ENCODE measurements at regions not wholly inside any gene's neighbourhood (a gene's known extent, or its start where the extent isn't known, plus 50 kb on each side); places are given as distances from the start of the nearest gene placed in this dataset.
"Not testable (repeated sequence)": the region's sequence is repeated elsewhere in the genome, so short reads cannot be mapped to it uniquely, and the experiment has no call there.

GRCh38 chr10:25831080-25831479 is 102.9 kb upstream of the MYO3A start:
- DNase-seq, result no peak
- intact Hi-C loops (cut with DNase I), result no loop called here
- Histone ChIP-seq H3K4me1 (no peaks in the 10 kb centered on the region), H3K36me3 (no peaks in the 10 kb centered on the region), H3K27me3 (no peaks in the 10 kb centered on the region), H3K9me3 (no peaks in the 10 kb centered on the region), H3K4me3 (no peak overlapping the region), H3K27ac (no peak overlapping the region)
- WGBS, 2 donors, result 53 to 79% methylated on average over 1 of the region's 1 CpG
- TF ChIP-seq, protein P1, sequence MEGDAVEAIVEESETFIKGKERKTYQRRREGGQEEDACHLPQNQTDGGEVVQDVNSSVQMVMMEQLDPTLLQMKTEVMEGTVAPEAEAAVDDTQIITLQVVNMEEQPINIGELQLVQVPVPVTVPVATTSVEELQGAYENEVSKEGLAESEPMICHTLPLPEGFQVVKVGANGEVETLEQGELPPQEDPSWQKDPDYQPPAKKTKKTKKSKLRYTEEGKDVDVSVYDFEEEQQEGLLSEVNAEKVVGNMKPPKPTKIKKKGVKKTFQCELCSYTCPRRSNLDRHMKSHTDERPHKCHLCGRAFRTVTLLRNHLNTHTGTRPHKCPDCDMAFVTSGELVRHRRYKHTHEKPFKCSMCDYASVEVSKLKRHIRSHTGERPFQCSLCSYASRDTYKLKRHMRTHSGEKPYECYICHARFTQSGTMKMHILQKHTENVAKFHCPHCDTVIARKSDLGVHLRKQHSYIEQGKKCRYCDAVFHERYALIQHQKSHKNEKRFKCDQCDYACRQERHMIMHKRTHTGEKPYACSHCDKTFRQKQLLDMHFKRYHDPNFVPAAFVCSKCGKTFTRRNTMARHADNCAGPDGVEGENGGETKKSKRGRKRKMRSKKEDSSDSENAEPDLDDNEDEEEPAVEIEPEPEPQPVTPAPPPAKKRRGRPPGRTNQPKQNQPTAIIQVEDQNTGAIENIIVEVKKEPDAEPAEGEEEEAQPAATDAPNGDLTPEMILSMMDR (IDR thresholded peaks at IDR 0.05), result no peak
- TF ChIP-seq POLR2A (IDR thresholded peaks at IDR 0.05) (no peak), EP300 (IDR thresholded peaks at IDR 0.05) (no peak), POLR2AphosphoS5 (IDR thresholded peaks at IDR 0.05) (no peak)

DNA sequence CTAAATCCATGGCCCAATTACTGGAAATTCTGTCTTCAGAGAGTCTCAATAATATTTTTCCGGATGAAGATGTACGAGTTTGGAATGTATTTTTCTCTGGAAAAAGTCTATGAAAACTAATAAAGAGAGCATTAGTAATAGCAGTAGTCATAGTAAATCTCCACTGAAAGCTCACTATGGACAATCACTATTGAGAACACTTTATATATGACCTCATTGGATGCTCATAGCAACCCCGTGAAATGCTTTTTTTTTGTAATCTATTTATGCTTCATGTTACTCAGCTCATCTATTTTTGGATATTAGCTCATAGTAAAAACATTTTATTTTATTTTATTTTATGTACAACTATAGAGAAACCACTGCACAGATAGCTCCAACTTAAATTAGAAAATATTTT is 94.3 kb upstream of the MYO3A start:
- Histone ChIP-seq H3K4me3 (no peak overlapping the region), H3K4me1 (no peaks in the 10 kb centered on the region), H3K9me3 (no peaks in the 10 kb centered on the region), H3K36me3 (no peaks in the 10 kb centered on the region), H3K27me3 (no peaks in the 10 kb centered on the region), H3K27ac (no peak overlapping the region)
- DNase-seq, result no peak
- WGBS, 2 donors, result 79 to 82% methylated on average over 3 of the region's 3 CpGs
- TF ChIP-seq POLR2A (IDR thresholded peaks at IDR 0.05) (no peak), EP300 (IDR thresholded peaks at IDR 0.05) (no peak), POLR2AphosphoS5 (IDR thresholded peaks at IDR 0.05) (no peak)
- TF ChIP-seq, protein P1 (IDR thresholded peaks at IDR 0.05), result no peak
- intact Hi-C loops (cut with DNase I), result no loop called here

- H3K27ac ChIP-seq; DNase-seq; intact Hi-C loops (cut with DNase I); H3K4me3 ChIP-seq; H3K9me3 ChIP-seq; H3K4me1 ChIP-seq; H3K36me3 ChIP-seq; H3K27me3 ChIP-seq: not testable (repeated sequence)
- 93 to 98% methylated on average over 3 of the region's 3 CpGs for WGBS, 2 donors
These were observed 93.2 kb upstream of the MYO3A start for GRCh38 chr10:25840875-25841274.

DNA sequence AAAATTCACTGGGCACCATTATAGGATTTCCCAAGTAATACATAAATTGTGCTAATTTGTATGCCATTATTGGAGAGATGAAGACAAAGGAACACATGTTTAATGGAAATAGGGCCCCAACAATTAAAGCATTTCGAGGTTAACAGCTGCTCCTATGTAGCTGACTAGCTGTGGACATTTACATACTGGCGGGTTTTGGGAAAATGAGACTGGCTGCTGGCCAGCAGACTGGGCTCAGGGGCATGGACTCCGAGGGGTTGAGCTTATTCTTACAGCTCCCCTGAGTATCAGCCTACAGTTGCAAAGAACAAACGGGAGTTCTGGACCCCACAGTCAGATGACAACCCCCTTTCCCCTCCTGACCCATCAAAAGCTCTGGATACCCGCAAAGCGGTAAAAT is 91.9 kb upstream of the MYO3A start:
- TF ChIP-seq POLR2AphosphoS5 (IDR thresholded peaks at IDR 0.05) (no peak), EP300 (IDR thresholded peaks at IDR 0.05) (no peak)
- no peaks in the 10 kb centered on the region for H3K9me3 ChIP-seq
- H3K4me1 ChIP-seq, result no peaks in the 10 kb centered on the region
- no peaks in the 10 kb centered on the region for H3K36me3 ChIP-seq
- intact Hi-C loops (cut with DNase I), result no loop called here
- H3K27ac ChIP-seq, result no peak overlapping the region
- no peaks in the 10 kb centered on the region for H3K27me3 ChIP-seq
- no peak overlapping the region for H3K4me3 ChIP-seq
- WGBS, 2 donors, result 68 to 78% methylated on average over 6 of the region's 6 CpGs
- no peak for DNase-seq

GRCh38 chr10:25843551-25844170 is 90.4 kb upstream of the MYO3A start:
- H3K27me3 ChIP-seq, result no peaks in the 10 kb centered on the region
- intact Hi-C loops (cut with DNase I), result no loop called here
- no peak for DNase-seq
- no peaks in the 10 kb centered on the region for H3K36me3 ChIP-seq
- H3K4me3 ChIP-seq, result no peak overlapping the region
- H3K27ac ChIP-seq, result no peak overlapping the region
- no peak for TF ChIP-seq POLR2AphosphoS5 (IDR thresholded peaks at IDR 0.05)
- no peaks in the 10 kb centered on the region for H3K9me3 ChIP-seq
- WGBS, 2 donors, result 51 to 74% methylated on average over 10 of the region's 10 CpGs
- no peaks in the 10 kb centered on the region for H3K4me1 ChIP-seq

DNA sequence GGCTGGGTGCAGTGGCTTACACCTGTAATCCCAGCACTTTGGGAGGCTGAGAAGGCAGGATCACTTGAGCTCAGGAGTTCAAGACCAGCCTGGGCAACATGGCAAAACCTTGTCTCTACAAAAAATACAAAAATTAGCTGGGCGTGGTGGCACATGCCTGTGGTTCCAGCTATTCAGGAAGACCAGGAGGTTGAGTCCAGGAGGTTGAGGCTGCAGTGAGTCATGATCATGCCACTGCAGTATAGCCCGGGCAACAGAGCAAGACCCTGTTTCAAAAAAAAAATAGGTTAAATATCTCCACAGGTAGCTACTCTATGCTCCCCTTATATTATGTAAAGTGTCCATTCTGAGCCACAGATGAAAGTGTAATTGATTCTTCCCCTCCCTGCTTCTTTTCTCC is 89.3 kb upstream of the MYO3A start:
- H3K36me3 ChIP-seq; H3K27me3 ChIP-seq; intact Hi-C loops (cut with DNase I); DNase-seq; H3K9me3 ChIP-seq; H3K4me3 ChIP-seq; H3K27ac ChIP-seq; H3K4me1 ChIP-seq: not testable (repeated sequence)
- 77 to 88% methylated on average over 2 of the region's 2 CpGs for WGBS, 2 donors

DNA sequence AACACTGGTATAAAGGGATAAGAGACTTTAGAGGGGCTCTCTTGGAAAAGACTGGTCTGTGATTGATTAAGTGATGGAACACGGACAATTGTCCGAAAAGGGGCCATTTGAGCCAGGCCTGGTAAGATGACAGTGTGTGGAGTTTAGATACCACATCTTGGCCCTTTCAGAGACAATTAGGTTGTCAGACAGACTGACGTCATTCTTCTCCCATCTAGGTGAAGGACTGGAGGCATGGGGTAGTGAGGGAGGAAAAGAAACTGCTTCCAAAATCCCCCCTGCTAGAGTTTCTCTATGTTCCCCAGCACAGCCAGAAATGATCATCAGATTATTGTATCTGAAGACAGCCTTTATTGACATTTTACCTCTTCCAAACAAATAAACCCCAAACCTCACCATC is 84.8 kb upstream of the MYO3A start:
- TF ChIP-seq POLR2AphosphoS5 (IDR thresholded peaks at IDR 0.05), result no peak
- TF ChIP-seq, protein P1 (IDR thresholded peaks at IDR 0.05), result no peak
- no peak for TF ChIP-seq POLR2A (IDR thresholded peaks at IDR 0.05)
- TF ChIP-seq EP300 (IDR thresholded peaks at IDR 0.05), result no peak
- H3K4me1 ChIP-seq, result no peaks in the 10 kb centered on the region
- H3K27ac ChIP-seq, result no peak overlapping the region
- no peaks in the 10 kb centered on the region for H3K27me3 ChIP-seq
- H3K4me3 ChIP-seq, result no peak overlapping the region
- DNase-seq, result no peak
- H3K36me3 ChIP-seq, result no peaks in the 10 kb centered on the region
- no peaks in the 10 kb centered on the region for H3K9me3 ChIP-seq
- 76 to 77% methylated on average over 3 of the region's 3 CpGs for WGBS, 2 donors
- intact Hi-C loops (cut with DNase I), result no loop called here
